ENCODE measurements at regions not wholly inside any gene's neighbourhood (a gene's known extent, or its start where the extent isn't known, plus 50 kb on each side); places are given as distances from the start of the nearest gene placed in this dataset.

DNA sequence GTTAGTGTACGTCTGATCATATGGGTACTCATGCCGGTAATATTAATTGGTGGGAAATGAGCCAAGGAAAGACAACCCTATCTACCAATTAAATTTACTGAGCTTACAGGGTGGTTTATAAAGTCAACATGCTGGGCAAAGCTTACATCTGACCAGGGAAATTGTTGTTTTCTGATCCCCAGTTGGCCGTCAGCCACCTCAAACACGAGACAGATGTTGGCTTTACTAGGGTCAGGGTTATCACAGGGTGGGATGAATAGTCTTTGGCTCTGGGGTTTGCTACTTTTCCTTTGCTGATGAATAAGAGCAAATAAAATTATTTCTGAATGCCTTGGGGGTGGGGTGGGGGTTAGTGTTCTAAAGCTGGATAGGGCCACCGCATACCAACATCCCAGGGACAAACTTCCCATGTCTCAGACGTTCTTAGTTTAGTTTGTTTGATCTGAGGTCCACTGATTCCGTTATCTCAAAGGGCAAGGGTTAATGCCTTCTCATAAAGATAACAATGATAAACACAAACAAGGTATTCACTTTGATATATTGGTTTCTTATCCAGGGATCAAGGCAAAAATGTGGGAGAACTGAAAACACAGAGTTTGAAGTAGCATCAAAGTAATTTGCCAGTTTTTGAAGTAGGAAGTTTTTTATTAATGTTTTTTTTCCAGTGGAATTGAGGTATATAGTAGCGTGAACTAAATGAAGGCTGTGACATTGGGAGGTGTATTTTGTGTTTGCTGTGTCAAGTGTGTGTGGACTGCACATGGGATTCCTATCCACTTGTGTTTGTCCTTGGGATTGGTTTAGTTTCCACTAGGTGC lies 109.1 kb upstream of the RPS23 start:
- no peak for DNase-seq

DNA sequence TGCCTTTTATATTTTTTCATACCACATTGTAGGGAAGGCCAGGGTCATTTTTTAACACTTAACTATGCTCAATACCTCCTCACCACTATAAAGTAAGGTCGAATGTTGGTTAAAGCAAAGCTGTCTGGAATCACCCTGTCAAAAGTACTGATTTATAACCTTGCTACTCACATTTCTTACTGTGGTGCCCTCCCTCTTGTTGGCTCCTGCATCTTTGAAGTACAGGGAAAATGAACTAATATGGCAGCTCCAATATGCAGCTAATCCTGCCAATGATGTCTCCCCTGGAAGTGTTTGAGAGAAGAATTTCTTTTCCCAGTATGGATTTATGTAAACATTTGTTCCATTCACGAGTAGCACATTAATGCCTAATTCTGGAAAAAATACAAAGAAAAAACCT lies 108.4 kb upstream of the RPS23 start:
- no peak for DNase-seq

DNA sequence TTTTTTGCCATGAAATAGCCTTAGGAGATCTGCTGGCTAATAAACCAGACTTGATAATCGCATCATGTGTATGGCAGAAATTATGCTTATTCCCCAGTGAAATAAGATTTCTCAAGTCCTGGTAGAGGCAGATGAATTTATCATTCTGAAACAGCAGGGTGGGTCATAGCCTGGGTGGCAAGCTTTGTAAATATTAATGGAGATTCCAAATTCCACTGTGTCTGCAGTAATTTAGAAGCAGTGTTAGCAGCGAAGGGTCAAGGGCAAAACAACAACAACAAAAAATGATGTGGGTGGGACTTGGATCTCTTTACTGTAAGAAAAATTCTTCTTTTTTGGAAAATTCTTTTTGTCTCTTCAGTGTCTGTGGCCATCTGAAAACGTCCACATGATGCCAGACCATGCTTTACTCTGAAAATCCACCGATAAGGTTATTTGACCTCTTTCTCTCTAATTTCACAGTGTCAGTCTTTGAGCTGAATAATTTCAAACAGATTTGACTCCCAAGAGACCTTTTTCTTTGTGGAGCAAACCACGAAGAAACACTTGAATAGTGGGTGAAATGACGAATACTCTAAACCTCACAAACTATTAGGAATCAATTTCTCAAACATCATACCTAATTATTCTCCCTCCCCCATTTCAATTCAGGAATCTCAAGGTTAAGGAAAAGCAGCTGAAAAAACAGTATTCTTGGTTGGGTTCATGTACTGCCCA lies 106.0 kb upstream of the RPS23 start:
- DNase-seq, result no peak

DNA sequence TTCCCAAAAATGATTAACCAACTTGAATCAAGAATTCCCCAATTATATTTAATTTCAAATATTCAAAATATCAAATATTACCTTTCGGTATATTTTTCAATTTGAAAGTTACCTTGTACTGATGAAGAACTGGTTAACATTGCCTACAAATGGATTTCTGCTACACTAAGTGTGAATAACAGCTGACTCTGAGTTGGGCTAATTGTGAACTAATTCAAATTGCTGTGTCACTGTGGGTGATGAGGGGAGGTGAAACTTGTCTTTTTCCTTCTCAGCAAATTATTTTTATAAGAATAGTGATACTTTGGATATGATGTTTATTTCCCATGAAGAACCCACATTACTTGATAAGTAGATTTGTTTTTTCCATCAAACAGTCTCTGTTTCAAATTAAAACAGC lies 103.4 kb upstream of the RPS23 start:
- DNase-seq, result no peak

DNA sequence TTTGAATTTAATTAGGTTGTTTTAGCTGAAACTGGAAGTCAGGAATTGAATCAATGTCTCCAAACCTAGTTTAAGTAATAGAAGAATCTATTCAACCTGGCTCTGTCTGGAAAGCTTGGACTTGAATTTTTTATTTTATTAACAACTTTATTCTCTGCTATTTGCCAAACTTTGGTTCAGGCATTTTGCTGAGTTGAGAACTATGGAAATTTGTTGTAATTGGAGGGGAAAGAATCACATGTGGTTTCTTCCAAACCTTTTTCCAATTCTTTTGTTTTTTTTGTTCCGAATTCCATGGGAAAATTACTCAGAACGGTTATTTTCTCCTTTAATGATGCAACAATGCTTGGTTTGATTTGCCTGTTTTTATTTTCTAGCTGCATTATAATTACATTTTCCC lies 98.2 kb upstream of the RPS23 start:
- no peak for DNase-seq

DNA sequence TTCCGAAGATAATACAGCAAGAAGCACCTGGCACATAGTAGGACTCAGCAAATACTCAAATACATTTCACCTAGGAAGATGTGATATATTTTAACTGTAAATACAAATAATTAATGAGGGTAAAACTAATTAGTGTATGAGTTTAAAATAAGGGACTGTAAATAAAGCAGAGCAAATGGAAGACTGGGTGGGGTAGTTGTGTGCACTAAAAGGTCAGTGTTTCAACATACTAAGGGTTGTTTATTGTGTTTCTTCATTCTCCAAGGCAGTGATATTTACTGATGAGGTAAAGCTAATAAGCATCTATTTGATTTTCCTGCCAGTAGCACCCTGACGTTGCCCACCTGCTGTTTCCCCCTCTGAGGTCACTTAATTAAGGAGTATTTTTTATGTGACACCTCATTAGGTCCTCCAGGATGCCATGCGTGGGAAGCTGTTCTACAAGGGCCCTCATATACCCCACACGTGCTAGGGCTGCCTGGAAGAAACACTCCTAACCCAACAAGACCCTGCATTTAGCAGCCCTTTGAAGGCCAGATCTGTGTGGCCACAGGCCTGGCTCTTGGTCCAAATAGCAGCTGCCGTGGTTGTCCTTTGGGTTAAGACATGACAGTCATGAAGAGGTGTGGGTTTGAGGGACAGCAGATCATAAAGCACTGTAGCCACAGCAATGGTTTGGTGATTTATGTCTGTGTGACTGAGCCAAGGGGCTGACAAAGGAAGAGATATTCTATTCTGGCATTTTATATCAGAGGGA lies 97.5 kb upstream of the RPS23 start:
- no peak for DNase-seq

DNA sequence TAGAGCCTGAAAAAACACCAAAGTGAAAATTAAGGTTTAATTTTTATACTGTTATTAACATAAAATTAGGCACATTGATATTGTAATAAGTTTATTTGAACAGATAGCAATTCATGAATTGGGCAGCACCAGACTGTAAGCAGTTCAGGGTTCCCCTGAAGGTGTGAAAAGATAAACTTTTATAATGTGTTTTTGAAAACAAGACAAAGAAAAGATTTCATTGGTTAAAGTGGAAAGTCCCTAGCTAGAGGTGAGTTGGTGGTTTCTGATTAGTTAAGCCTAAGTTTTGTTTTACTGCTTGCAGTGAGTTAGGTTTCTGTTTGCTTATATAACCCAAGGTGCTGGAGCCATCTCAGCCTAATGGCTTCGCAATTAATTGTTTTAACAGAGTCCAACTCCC lies 96.5 kb upstream of the RPS23 start:
- no peak for DNase-seq

DNA sequence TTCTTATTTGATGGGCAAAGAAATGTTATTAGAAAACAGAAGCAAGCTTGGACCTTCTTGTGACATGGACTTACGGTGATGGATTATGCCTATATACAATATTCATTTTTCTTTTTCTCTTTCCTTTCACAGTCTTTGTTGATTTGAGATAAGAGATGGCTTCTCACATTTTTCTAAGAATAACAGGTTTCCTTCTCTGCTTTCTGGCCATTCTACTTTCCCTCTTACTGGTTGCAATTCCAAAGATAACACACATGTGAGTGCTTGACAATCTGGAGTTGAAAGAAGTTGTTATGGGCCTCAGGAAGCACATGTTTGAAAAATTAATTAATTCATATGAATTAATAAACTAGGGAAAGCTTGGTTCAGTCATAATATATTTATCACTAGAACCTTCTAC lies 89.8 kb upstream of the RPS23 start:
- no peak for DNase-seq

DNA sequence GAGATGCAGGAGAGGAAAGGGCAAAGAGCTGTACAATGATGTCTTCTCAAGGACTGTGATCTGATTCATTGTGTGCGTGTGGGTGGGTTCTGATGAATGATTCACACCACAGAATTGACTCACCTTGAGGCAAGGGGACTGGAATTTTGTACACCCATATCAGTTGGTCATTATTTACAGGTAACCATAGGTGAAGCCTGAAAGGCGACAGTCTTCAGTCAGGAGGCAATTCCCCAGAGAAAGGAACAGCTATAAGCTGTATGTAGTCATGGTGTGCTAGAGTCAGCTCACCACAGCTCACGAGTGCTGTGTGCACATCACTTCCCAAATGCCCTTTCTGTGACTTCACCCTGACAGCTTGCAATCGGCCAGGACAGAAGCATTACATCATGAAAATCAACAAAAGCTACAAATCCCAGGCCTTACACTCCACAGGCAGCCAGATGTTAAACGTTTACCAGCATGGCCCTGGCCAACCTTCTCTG lies 87.6 kb upstream of the RPS23 start:
- DNase-seq, result peak; percentile 25 to 62 (median 35)

DNA sequence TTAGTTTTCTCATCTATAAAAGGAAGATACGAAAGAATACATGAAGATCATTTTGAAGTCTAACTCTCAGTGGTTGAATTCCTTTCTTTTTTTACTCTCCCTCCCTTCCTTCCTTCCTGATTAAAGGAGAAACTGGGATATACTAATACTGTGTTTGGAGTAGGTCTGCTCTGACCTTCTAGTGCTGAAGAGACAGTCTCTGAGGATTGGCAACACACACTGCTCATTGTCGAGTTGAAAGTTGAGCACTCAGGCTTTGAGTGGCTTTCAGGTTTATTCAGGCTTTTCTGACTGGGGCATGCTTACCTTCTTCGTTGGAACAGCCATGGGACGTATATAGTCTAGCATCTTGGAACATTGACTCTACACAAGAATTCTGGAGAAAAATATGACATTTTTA lies 86.9 kb upstream of the RPS23 start:
- no peak for DNase-seq

DNA sequence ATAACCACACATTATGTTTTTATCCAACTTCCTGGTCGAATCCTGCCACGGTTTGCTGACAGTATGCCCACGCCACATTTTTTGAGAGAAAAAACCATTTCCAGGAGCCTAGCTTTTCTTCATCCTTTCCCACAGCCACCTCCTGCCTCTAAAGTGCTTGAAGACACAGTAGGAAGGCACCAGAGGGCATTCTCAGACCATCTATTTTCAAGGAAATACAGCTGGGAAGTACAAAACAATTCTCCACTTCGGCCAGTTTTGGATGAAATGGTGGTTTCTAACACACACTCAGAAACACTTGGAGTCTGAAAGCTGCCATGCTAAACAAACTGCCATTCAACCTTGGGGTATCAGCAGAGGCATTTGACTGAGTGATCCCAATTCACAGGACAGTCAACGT lies 86.3 kb upstream of the RPS23 start:
- DNase-seq, result peak in 2 of 4 experiments; percentile 18 to 23

DNA sequence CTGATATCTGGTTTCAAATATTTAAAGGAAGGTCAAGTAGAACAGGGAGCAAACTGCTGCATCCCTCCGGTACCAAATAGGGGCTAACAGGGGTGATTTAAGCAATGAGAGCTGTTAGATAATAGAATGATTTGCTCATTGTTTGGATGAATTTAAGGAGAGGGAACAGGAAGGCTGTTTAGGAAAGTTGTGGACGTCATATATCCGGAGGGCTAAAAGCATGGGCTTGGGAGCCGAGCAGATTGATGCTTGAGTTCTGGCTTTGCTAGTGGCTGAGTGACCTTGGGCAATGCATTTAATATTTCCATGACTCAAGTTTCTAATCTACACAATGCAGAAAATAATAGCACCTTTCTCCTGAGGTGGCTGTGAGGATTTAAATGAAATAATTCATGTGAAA lies 85.4 kb upstream of the RPS23 start:
- no peak for DNase-seq

DNA sequence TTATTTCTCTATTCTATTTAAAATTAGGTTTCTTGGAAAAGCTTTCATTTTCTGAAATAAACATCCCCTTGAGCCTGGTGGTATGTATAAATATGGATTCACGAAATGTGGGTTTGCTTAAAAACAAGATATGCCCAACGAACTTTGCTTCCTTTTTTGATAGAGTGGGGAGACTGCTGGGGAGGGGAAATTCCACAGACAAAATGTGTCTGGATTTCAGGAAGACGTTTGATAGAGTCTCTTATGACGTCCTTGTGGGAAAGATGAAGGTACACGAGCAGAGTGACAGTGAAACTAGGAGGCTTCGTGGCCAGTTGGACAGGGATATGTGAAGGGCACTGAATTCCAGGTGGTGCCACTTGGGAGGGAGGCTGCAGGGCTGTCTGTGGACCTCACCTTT lies 84.5 kb upstream of the RPS23 start:
- DNase-seq, result peak in 2 of 4 experiments; percentile 7 to 14

DNA sequence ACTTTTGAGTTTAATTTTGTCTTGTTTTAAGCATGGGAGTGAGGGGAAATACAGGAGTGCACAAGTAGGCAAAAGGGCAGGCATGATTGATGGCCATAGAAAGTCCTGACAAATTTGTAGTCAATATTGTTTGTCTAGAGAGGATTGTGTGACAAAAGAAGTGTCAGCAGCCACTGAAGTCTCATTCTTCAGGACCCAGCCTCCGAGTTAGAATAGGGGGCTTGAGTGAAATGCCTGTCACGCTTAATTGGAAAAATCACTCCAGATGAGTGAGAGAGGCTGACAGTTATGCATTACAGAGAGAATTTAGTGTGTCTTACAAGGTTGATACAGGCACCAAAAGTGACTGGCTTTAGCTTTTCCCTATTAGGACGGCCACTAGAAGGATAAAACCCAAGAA lies 81.9 kb upstream of the RPS23 start:
- no peak for DNase-seq

DNA sequence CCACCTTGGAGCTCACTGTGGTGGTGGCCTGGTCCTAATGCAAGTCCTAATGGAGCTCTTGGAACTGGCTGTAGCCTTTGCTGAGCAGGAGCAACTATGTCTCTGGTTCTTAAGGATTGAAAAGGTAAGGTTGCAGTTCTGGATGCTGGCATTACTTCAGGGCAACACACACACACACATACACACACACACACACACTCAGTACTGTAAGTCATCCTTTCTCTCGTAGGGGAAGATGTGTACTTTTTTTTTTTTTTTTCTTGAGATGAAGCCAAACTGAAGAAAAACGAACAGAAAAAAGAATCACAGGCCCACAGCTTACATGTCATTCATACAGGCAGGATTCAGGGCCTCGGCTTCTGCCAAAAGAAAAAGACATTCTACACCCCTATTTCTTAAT lies 81.1 kb upstream of the RPS23 start:
- DNase-seq, result no peak

DNA sequence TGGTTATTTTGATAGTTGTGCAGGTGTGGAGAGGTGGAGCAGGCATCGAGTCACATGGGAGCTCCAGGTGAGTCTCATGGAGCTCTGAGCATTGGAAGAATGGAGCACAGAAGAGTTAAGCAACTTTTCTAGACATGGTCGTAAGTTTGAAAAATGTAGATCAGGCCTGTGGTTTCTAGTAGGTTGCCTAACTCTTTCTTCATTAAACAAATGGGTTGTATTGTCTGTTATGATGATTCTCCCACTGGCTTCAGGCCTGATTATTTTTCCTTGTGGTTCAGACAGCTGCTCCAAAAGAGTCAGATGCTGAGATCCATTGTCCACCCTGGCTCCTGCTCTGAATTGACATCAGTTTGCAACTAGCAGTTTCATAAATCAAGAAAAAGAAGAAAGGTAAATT lies 80.3 kb upstream of the RPS23 start:
- no peak for DNase-seq

DNA sequence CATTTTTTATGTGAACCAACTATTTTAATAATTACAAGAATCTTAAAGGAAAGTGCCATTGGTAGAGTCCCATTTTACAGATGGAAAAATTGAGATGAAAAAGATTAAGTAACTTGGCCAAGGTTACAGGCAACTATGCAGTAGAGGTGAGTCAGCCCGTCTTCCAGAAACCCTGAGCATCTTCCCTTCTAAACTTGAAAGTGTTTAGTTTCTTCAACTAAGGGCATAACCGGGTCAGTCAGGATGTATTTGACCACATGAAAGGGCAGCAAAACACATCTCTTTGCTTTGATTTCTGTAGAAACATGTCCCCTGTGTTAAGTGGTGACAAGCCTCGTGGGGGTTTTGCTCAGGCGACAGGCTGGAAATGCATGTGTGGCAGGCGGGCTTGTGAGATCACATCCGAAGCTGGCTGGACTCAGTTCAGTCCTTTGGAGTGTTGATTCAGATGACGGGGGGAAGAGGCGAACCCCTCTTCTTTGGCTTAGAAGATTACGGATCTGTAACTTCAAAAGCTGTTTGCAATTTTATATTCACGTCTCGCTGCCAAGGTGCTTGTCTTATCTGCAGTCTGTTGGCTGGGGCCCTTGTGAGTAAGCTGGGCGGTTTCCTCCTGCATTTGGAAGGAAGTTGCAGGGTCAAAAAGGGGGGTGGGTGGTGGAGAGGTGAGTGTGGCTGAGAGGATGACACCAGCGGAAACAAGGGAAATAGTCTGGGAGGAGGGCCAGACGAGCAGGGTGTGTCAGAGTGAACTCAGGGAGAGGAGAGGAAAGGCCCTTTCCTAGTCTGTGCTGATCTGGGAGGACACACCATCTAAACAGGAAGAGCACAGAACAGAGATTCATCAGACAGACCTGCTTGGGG lies 78.9 kb upstream of the RPS23 start:
- peak; percentile 14 to 44 (median 34) for DNase-seq

DNA sequence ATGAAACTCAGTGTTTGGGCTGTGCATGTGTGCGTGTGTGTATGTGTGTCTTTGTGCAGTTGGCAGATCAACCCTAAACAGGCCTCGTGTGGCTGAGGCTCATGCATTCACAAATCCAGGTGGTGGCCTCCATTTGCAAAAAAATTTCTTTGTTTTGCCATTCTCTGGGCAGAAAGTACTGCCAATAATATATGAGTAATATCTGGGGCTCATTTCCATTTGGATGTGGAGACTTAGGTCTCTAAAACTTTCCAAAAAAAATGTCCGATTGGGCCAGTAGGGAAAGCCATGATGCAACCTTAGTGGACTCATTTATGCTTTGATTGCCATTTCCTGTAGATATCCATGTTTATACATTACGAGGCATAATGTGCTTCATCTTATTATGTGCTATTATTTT lies 77.9 kb upstream of the RPS23 start:
- no peak for DNase-seq

DNA sequence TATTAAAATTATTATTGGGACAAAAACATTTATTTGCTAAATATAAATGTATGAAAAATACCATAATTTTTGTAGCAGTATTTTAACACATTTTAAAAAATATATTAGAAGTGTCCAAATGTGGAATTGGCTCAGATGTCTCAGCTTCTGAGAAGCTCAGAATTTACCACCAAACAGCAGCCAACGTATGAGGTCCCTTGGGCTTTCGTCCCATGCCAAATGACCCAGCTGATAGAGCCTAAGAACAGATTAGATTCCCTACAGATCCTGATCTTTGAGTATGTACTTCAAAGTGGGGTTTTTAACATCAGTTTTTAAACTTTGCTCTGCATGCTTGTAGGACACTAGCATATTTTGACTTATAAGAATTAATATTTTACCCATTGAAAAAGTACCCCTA lies 77.3 kb upstream of the RPS23 start:
- DNase-seq, result no peak

DNA sequence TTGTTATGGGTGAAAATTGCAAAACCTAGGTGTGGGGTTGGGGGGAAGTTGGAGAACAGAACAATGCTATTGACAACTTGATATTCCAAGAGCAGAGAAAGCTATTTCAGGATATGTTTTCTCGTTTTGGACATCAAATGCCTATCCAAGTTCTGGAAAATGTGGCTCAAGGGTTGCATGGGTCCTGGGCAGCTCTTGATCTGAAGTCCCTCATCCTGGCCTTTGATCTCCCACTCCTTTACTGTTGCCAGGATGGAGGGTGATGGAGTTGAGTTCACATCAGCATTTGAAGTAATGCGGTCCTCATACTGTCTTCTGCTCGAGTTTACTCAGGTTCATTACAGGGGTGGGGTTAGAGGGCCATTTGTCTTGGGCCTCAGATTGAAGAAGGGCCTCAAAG lies 76.9 kb upstream of the RPS23 start:
- no peak for DNase-seq

DNA sequence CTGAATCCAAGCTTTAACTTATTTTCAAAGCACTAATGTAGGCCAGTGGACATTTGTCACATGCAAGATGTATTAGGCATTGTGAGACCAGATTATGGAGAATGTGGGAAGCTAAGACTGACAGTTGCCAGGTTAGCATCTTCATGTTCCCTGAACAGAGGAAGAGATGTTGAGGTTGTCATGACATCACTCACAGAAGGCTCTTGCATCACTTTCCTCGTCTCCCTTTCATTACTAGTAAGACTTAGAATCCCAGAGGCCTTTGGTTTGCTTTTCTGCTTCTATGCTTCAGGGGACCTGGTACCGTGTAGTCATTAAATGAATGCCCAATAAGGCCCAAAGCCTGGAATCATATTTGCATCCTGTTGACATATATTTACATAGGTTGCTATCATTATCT lies 76.4 kb upstream of the RPS23 start:
- DNase-seq, result peak in 2 of 4 experiments; percentile 10 to 14

DNA sequence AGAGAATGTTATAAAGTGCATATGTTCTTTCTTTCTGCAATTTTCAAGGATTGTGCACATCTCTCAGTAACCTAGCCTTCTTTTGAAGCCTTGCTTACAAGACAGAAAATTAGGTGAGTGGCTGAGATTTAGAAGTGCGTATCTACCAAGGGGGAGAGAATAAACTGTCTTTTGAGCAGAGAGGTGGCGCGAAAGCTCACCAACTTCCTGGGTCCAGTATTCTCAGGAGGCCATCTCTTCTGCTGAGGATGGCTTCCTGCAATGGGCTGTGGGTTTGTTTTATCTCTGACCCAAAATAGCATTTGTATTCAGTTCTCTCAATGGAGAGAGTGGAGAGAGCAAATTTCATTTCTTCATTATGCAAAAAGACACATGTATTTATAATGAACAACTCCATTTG lies 75.4 kb upstream of the RPS23 start:
- DNase-seq, result no peak
